SK-N-SH (cell line): ENCODE measurements at regions not wholly inside any gene's neighbourhood (a gene's known extent, or its start where the extent isn't known, plus 50 kb on each side); places are given as distances from the start of the nearest gene placed in this dataset.

Experiments
- CTCF ChIA-PET: fragments of 300-600, 350-600 bp; formaldehyde crosslinking; extraction: SDS; loops from one replicate; lab custom pipeline; 2021; lab: Yijun Ruan, JAX
- POLR2A ChIA-PET: fragments of 350-600 bp; sonication (Branson Sonifier 250); formaldehyde crosslinking; extraction: SDS; loops from one replicate; lab custom pipeline; 2020; ENCODE audit warnings: antibody characterized with exemption, inconsistent platforms; lab: Yijun Ruan, JAX
- DNase-seq: peaks from one replicate; pipeline ENCODE4 v3.0.0; 2012
- H2AFZ ChIP-seq: fragments of 200-600 bp; sonication (generic); 2 replicates; pipeline ENCODE4 v1.8.1; 2016; ENCODE audit warnings: antibody characterized with exemption, mild to moderate bottlenecking, low read depth
- H3F3A ChIP-seq: fragments of 200-600 bp; sonication (generic); replicated peaks from 2 replicates; pipeline ENCODE3; 2016; ENCODE audit warnings: antibody characterized with exemption, mild to moderate bottlenecking; ENCODE audit not compliant: insufficient read depth
- H3K27ac ChIP-seq, 2 experiments: fragments of 200-500 bp in 1 of 2; fragments of 200-600 bp in 1 of 2; sonication (Bioruptor generic) in 1 of 2; sonication (generic), shearing (Covaris generic) in 1 of 2; 2 replicates each; pipeline versions ENCODE4 v1.5.1 to v1.6.1; 2014 to 2016; ENCODE audit warnings: low read depth in 2 of 2, inconsistent platforms in 1 of 2, low read length in 1 of 2, mild to moderate bottlenecking in 1 of 2, mixed read lengths in 1 of 2
- H3K27me3 ChIP-seq: fragments of 200-600 bp; sonication (generic), shearing (Covaris generic); 2 replicates; pipeline ENCODE4 v1.6.1; 2016; ENCODE audit warnings: mixed run types; ENCODE audit not compliant: insufficient read depth
- H3K36me3 ChIP-seq, 2 experiments: fragments of 200-500 bp in 1 of 2; fragments of 200-600 bp in 1 of 2; sonication (Bioruptor generic) in 1 of 2; sonication (generic) in 1 of 2; replicated peaks in 1 of 2; 2 replicates each; pipeline versions ENCODE3 to v1.5.1; 2014 to 2016; ENCODE audit warnings: low read length in 1 of 2, mild to moderate bottlenecking in 1 of 2; ENCODE audit not compliant: insufficient read depth in 2 of 2, control insufficient read depth in 1 of 2
- H3K4me1 ChIP-seq, 2 experiments: fragments of 200-500 bp in 1 of 2; fragments of 200-600 bp in 1 of 2; sonication (Bioruptor generic) in 1 of 2; sonication (generic), shearing (Covaris generic) in 1 of 2; 2 replicates each; pipeline versions ENCODE4 v1.5.1 to v1.6.1; 2014 to 2016; ENCODE audit warnings: low read depth in 1 of 2, low read length in 1 of 2, mixed run types in 1 of 2; ENCODE audit not compliant: insufficient read depth in 2 of 2, control insufficient read depth in 1 of 2
- H3K4me2 ChIP-seq: fragments of 200-600 bp; sonication (generic), shearing (Covaris generic); 2 replicates; pipeline ENCODE4 v1.6.1; 2017; ENCODE audit warnings: mixed run types
- H3K4me3 ChIP-seq, 2 experiments: fragments of 200-500 bp in 1 of 2; fragments of 200-600 bp in 1 of 2; sonication (Bioruptor generic) in 1 of 2; sonication (generic), shearing (Covaris generic) in 1 of 2; 2 replicates each; pipeline versions ENCODE4 v1.5.1 to v1.8.1; 2014 to 2016; ENCODE audit warnings: low read depth in 2 of 2, inconsistent platforms in 1 of 2, low read length in 1 of 2, mild to moderate bottlenecking in 1 of 2, mixed read lengths in 1 of 2, moderate library complexity in 1 of 2
- H3K79me2 ChIP-seq: fragments of 200-600 bp; sonication (generic); 2 replicates; pipeline ENCODE4 v1.8.1; 2017; ENCODE audit warnings: mild to moderate bottlenecking; ENCODE audit not compliant: insufficient read depth
- H3K9ac ChIP-seq: fragments of 200-600 bp; sonication (generic); 2 replicates; pipeline ENCODE4 v1.6.1; 2017; ENCODE audit warnings: mixed run types
- H3K9me2 ChIP-seq: fragments of 200-600 bp; sonication (generic); 2 replicates; pipeline ENCODE4 v1.6.1; 2017; ENCODE audit warnings: mixed run types
- H3K9me3 ChIP-seq: fragments of 200-600 bp; sonication (generic); 2 replicates; pipeline ENCODE4 v1.6.1; 2017; ENCODE audit warnings: mixed run types, mild to moderate bottlenecking, moderate library complexity
- H4K20me1 ChIP-seq: fragments of 200-600 bp; sonication (generic); 2 replicates; pipeline ENCODE4 v1.6.1; 2017; ENCODE audit warnings: mild to moderate bottlenecking, mixed run types; ENCODE audit not compliant: insufficient read depth
- CHD2 ChIP-seq: fragments of 150-350 bp; IDR thresholded peaks from 2 replicates; pipeline ENCODE4 v1.6.1; 2018; ENCODE audit warnings: low read length; ENCODE audit not compliant: partially characterized antibody
- CTCF ChIP-seq: fragments of 200-600 bp; sonication (generic); IDR thresholded peaks from 2 replicates; pipeline ENCODE4 v1.6.1; 2017; ENCODE audit warnings: antibody characterized with exemption, mild to moderate bottlenecking, moderate library complexity
- ELF1 ChIP-seq: IDR thresholded peaks from 2 replicates; pipeline ENCODE4 v1.4.0; 2012
- FOSL2 ChIP-seq: IDR thresholded peaks from 2 replicates; pipeline ENCODE4 v1.4.0; 2012; ENCODE audit warnings: low read depth, mild to moderate bottlenecking, moderate library complexity, borderline replicate concordance
- FOXM1 ChIP-seq: IDR thresholded peaks from 2 replicates; pipeline ENCODE4 v1.4.0; 2012; ENCODE audit warnings: low read depth, mild to moderate bottlenecking
- IRF3 ChIP-seq: fragments of 150-350 bp; IDR thresholded peaks from 2 replicates; pipeline ENCODE4 v1.6.1; 2016; ENCODE audit warnings: mild to moderate bottlenecking, low read depth, low read length
- MAX ChIP-seq: IDR thresholded peaks from 2 replicates; pipeline ENCODE4 v1.4.0; 2012; ENCODE audit warnings: low read depth
- NFIC ChIP-seq: IDR thresholded peaks from 2 replicates; pipeline ENCODE4 v1.4.0; 2012; ENCODE audit warnings: borderline replicate concordance
- POLR2AphosphoS5 ChIP-seq: IDR thresholded peaks from 2 replicates; pipeline ENCODE4 v1.6.1; 2012; ENCODE audit warnings: low read depth, low read length
- RAD21 ChIP-seq: IDR thresholded peaks from 2 replicates; pipeline ENCODE4 v1.6.1; 2012; ENCODE audit warnings: mild to moderate bottlenecking, low read length
- USF2 ChIP-seq: fragments of 150-350 bp; IDR thresholded peaks from 2 replicates; pipeline ENCODE4 v1.6.1; 2017; ENCODE audit warnings: antibody characterized with exemption, low read length, low read depth, borderline replicate concordance
- WGBS: methylation state at CpG from one replicate; pipeline ENCODE4 v1.1.6; 2017; ENCODE audit warnings: low lambda C conversion rate; 5-methylcytosine and 5-hydroxymethylcytosine counted together

- H4K20me1 ChIP-seq: no peaks in the 10 kb centered on the region
- H3K4me2 ChIP-seq: no peak overlapping the region
- no peak overlapping the region for H3K4me3 ChIP-seq
- no peaks in the 10 kb centered on the region for H3K9me3 ChIP-seq
- WGBS: 88% methylated on average over 5 of the region's 6 CpGs
- H3K9me2 ChIP-seq: no peaks in the 10 kb centered on the region
- H3K27me3 ChIP-seq: no peaks in the 10 kb centered on the region
- CTCF ChIA-PET: interaction anchor here (1.0 kb wide), 1 partner anchor 126 kb away, joined by 3 read pairs; no protein-coding TSS in a partner anchor
- no peaks in the 10 kb centered on the region for H3K36me3 ChIP-seq
- H2AFZ ChIP-seq: no peak overlapping the region
- no peak for DNase-seq
- TF ChIP-seq NFIC: no peak
- no peak for TF ChIP-seq CHD2
- no peak for TF ChIP-seq FOSL2
- no peak for TF ChIP-seq RAD21
- TF ChIP-seq USF2: no peak
- no peak for TF ChIP-seq POLR2AphosphoS5
- no peak for TF ChIP-seq CTCF
- no peak for TF ChIP-seq FOXM1
- TF ChIP-seq ELF1: no peak
- H3K4me1 ChIP-seq: peaks cover 0 to 3% of the 10 kb centered on the region in 2 experiments; a peak in 1 of 4 replicates
- POLR2A ChIA-PET: no interaction called here
- H3K79me2 ChIP-seq: no peaks in the 10 kb centered on the region
- H3K9ac ChIP-seq: no peak overlapping the region
- H3F3A ChIP-seq: no peaks in the 10 kb centered on the region
- no peak overlapping the region for H3K27ac ChIP-seq
Measured at GRCh38 chr4:141810712-141811375, 174.5 kb downstream of the IL15 start.

GRCh38 chr4:141812158-141812557 is 175.8 kb downstream of the IL15 start:
- no peak overlapping the region for H3K4me3 ChIP-seq
- no peak for TF ChIP-seq IRF3
- no peak for TF ChIP-seq MAX
- TF ChIP-seq, all 33 proteins: peak for 0
- Histone ChIP-seq H3K9me2 (no peaks in the 10 kb centered on the region), H4K20me1 (no peaks in the 10 kb centered on the region), H3K27me3 (no peaks in the 10 kb centered on the region), H3K36me3 (no peaks in the 10 kb centered on the region), H3K4me1 (peaks cover 0 to 3% of the 10 kb centered on the region in 2 experiments; a peak in 1 of 4 replicates), H2AFZ (no peak overlapping the region), H3K79me2 (no peaks in the 10 kb centered on the region), H3F3A (no peaks in the 10 kb centered on the region), H3K9ac (no peak overlapping the region), H3K4me2 (no peak overlapping the region), H3K9me3 (no peaks in the 10 kb centered on the region), H3K27ac (no peak overlapping the region)
- no peak for DNase-seq
- CTCF ChIA-PET: interaction anchor here (0.8 kb wide), 1 partner anchor 10 kb away, joined by 3 read pairs; no protein-coding TSS in a partner anchor
- POLR2A ChIA-PET: no interaction called here
